NCI-H82 treated with DMSO at 0.1 percent for 48 hours (cell line): ENCODE measurements at regions not wholly inside any gene's neighbourhood (a gene's known extent, or its start where the extent isn't known, plus 50 kb on each side); places are given as distances from the start of the nearest gene placed in this dataset.
A peak's percentile ranks its signal among the peaks of the same experiment; 100 is the strongest.
"Not testable (repeated sequence)": the region's sequence is repeated elsewhere in the genome, so short reads cannot be mapped to it uniquely, and the experiment has no call there.

Experiments used
- DNase-seq: peaks from one replicate; lab custom pipeline; 2025; ENCODE audit not compliant: unreplicated experiment; lab: John Stamatoyannopoulos, UW

DNA sequence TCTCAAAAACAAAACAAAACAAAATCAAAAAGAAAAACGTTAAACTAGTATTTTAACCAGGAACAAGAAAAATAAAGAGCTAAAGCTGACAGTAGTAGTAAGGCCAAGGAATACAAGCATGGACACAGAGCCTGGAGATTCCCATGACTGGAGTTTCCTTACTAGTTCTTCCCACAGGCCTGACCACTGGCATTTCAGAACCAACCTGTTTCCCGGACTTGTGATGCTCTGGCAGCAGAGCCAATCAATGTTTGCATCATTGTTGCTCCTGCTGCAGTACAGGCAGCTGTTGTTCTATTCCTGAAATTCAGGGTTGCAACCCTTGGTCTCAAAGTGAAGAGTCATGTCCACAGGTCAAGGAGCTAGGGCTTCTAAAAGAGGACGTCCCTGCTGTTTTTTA lies 111.3 kb upstream of the WARS2 start:
- no peak for DNase-seq

DNA sequence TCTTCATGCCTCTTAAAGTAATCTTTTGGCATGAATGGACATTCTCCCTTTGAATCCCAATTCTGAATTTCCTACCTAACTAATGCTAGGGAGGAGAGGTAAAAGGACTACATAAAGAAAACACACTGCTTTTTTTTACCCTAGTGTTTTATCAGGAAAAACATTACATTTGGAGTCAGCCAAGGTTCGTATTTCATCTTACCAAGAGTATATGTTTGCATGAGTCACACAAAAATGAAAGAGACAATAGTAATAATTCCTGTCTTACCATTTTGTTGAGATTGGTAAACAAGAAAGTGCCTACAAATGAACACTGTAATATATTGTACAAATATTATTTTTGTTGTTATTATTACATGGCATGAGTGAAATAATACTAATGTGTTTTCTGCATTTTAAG lies 112.9 kb upstream of the WARS2 start:
- DNase-seq, result no peak

DNA sequence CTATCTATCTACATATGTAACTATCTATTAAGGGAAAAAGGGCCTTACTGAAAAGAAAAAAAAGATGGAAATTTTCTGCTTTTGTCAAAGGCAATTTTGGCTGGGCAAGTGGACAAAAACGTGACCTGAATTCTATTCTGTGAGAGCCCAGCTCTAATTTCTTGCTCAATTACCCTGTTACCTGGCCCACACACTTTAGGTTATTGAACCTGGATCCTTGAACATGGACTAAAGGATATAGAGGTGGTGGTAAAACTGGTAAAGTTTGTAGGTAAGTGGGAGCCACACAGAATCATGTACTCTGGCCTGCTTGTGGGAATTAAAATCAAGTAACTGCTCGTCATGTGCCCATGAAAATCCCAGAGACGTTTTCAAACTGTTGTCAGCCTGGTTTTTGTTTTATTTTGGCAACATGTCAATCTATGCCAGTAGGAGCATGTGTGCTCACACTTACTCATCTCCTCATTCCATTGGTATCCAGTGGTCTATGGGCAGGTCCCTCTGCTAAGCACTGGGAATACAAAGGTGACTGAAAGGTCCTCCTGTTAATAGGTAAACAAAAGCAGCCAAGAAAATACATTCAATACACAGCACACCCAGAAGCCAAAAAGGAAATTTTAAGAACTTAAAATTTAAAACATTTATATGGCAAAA lies 113.7 kb upstream of the WARS2 start:
- DNase-seq, result no peak

DNA sequence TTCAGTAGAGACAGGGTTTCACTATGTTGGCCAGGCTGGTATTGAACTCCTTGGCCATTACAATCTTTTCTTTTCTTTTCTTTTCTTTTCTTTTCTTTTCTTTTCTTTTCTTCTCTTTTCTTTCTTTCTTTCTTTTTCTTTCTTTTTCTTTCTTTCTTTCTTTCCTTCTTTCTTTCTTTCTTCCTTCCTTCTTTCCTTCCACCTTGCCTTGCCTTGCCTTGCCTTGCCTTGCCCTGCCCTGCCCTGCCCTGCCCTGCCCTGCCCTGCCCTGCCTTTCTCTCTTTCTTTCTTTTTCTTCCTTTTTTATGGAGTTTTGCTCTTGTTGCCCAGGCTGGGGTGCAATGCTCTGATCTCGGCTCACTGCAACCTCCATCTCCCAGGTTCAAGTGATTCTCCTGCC lies 112.5 kb upstream of the HAO2 start:
- DNase-seq, result not testable (repeated sequence)

DNA sequence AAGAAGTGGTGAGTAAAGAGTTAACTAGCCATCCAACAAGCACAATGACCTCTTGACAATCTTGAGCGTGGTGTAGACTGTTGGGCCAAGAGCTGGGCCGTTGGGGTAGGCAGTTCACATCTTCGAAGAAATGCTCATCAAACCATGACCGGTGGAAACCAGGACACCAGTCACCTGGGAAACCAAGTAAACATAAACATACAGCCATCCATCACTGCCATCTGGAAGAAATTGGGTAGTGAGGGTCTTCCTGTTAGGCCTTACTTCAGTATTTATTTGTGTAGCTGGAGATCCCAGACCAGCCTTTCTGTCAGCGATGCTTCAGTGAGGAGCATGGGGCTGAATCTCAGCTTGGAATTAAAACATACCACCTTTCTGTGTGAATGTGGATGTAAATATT lies 108.1 kb upstream of the HAO2 start:
- DNase-seq, result no peak

DNA sequence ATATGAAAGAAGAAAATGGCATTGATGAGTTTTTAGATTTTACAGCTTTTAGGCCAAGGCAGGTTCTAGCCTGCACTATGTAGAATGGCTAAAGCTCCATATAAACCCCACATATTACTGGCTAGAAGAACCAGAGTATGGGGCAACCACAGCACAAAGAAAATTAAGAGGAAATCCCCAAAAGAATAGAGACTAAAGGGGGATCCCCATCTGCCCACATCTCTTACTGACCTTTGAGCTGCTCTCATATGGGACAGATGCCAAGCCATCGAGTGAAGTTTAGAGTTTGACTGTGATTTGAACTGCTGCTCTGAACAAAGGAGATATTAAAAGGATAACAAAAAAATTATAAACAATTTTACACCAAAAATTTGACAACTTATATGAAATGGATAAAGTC lies 102.2 kb upstream of the HAO2 start:
- no peak for DNase-seq

DNA sequence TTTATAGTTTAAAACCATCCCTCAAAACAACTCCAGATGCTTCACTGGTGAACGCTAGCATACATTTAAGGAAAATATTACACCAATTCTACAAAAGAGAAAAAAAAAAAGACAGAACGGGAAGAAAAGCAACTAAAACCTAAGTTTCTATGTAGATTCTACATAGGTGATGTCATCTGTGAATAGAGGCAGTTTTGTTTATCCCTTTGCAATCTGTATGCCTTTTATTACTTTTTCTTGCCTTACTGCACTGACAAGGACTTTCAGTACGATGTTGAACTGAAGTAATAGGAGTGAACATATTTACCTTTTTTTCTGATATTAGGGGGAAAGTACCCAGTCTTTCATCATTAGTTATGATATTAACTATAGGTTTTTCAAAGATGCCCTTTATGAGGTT lies 101.7 kb upstream of the HAO2 start:
- DNase-seq, result no peak

DNA sequence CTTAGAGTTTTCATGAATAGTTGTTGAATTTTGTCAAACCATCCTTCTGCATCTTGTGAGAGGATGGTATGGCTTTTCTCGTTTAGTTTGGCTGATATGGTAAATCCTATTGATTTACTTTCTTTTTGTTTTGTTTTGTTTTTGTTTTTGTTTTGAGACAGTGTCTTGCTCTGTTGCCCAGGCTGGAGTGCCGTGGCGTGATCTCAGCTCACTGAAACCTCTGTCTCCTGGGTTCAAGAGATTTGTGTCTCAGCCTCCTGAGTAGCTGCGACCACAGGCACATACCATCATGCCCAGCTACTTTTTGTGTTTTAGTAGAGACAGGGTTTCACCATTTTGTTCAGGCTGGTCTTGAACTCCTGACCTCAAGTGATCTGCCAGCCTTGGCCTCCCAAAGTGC lies 101.3 kb upstream of the HAO2 start:
- not testable (repeated sequence) for DNase-seq

DNA sequence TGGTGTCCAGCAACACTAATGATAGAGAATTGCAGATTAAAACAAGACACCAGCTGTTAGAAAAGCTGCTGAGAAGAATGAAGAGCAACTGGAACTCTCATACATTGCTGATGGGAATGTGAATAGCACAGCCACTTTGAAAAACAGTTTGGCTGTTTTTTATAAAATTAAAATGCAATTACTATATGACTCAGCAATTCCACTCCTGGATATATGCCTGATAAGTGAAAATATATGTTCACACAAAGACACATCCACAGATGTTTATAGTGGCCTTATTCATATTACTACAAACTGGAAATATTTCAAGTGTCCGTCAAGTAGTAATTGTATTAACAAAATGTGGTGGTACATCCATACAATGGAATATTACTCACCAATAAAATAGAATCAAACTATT lies 99.7 kb upstream of the HAO2 start:
- DNase-seq, result no peak

DNA sequence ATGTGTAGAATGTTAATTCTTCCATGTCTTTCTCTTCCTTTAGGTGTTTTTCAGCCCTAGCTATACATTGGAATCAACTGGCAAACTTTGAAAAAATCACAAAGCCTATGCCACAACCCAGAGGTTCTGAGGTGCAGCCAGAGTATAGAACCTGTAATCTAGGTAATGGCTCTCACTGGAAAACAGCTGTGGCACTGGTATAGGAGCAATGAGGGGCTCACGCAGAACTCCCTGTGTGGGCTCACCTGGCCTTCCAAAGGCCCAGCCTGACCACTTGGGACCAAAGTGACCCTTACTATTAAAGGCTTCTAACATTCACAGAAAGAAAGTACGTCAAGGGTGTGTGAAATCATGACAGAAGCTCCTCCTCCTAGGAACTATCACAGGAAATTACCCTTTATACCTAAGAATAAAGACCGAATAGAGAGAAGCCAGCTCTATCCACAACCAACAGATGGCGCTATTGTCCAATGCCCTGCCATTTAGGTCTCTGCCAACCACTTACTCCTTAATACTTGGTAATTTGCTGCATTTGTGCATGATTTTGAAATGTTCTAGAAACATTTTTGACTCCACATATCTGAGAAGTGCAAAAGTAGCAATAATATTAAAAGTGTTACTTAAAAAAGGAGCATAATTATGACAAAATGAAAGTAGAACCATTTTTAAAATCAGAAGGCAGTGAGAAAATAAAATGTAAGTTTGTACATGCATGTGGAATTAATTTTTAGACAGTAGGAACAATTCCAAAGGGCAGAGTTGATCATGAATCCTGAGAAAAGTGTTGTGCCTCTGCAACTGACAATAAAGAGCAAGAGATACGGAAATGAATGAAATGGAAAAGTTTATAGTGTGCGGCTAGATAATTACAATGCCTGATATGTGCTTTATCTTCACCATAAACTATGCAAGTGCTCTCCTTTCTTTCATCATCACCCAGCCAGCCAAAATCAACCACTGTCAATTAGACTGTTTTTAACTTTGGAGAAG lies 93.1 kb upstream of the HAO2 start:
- peak; percentile 63 for DNase-seq

DNA sequence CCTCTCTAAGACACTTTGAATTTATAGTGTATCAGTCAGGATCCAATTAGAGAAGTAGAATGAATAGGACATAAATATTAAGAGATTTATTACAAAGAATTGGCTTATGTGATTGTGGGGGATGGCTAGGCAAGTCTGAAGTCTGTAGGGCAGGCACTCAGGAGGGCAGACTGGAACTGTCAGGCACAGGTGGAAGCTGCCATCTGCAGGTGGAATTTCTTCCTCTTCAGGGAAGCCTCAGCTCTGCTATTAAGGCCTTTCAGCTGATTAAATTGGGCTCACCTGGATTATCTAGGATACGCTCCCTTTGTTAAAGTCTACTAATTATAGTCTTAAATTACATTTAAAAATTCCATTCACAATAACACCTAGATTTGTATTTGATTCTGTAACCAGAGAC lies 92.0 kb upstream of the HAO2 start:
- DNase-seq, result peak; percentile 79

DNA sequence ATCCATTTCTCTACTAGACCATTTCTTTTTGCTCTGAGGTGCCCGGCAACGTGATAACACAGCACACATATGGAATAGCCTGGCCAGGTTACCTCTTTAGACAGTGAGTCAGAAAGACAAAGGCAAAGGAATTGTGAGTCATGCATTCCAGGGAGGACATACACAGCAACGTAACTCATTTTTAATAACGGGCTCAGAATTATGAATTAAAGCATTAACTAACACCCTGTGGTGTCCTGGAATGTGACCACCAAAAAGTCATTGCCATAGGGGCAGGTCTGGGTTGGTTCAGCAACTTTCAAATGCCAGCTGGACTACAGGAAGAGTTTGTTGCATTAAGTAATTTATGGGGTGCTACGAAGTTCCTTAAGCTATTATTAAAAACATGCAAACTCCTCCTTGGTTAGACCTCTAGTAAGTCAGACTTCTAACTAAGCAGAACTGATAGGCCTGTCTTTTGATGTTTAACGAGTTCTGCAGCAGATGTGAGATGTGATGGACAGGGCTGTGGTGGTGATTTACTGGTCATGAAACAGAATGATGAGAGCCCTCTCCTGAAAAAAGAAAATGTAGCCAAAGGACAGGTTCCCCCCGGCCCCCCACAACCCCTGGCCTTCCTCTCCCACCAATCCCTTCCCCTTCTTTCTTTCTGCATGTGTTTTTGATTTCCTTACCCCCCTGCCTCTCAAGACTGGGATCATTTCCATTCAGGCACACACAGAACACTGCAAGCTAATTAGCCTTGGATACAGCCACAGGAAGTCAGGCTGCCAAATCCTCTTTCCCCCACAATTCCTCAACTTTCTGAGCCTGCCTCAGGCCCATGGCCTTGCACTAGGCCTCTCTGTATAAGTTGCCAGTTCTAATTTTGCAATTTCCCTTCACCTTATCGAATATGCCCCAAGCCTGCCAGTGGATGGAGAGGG lies 88.9 kb upstream of the HAO2 start:
- DNase-seq, result no peak

DNA sequence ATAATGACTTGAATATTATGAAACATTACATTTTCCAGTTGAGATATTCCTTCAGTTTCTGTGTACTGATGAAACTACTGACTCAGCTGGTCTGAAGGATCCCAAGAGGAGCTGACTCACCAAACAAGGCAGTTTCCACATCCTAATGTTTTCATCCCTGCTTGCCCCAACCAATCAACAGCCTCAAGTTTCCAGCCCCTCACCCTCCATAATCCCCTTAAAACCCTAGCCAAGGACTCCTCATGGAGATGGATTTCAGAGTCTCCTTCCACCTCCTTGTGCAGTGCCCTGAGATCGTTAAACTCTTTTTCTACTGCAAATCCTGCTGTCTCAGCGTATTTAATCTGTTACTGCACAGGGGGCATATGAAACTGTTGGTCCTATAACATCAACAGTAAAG lies 83.1 kb upstream of the HAO2 start:
- DNase-seq, result peak; percentile 85

DNA sequence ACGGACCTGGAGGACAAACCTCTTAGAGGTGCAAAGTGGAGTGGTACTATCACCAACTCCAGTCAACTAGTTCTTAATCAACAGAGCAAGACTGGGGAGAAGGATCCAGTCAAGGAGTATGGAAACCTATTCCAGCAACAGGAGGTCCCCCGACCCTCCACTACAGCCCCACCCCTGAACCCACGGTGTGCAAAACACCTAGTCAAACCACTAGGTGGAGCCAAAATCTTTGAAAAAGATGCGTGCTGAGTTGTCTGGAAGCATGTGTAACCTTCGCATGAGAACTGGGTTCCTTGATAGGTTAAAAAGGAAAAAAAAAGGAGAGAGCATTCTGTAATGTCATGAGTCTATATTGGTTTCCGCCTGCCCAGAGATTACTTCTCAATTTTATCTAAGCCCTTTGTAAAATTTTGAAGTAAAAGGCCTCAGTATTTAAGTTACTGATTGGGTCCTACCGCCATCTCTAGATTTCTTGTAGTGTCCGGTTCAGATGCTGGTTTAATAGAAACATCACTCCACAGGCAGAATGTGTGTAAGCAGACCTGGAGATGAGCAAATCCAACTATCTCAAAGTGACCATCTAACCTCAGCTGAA lies 81.9 kb upstream of the HAO2 start:
- peak; percentile 72 for DNase-seq

DNA sequence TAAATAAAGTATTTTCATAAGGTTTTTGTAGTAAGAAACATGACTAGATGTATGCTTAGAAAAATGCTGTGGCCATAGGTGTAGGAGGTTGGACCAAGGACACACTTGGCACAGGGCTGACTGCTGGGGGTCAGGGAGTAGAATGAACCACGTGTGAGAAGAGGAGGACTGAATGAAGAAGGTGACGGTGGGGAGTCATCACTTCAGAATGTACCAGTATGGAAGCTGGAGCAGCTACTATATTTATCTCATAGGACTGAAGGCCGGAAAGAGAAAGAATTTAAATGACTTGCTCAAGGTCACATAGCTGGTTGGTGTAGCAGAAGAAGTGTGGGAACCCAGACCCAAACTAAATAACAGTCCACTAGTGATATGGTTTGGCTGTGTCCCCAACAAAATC lies 79.8 kb upstream of the HAO2 start:
- no peak for DNase-seq

DNA sequence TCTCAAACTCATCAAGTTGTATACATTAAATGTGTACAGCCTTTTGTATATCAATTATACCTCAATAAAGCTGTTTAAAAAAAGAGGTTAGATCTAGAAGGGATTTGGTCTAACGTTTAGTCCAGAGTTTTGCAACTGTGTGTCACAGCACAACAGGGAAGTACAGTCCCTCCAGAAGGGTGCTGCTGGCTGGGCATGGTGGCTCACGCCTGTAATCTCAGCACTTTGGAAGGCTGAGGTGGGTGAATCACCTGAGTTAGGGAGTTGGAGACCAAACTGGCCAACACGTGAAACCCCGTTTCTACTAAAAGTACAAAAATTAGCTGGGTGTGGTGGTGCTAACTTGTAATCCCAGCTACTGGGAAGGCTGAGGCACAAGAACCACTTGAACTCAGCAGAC lies 78.3 kb upstream of the HAO2 start:
- DNase-seq, result no peak

DNA sequence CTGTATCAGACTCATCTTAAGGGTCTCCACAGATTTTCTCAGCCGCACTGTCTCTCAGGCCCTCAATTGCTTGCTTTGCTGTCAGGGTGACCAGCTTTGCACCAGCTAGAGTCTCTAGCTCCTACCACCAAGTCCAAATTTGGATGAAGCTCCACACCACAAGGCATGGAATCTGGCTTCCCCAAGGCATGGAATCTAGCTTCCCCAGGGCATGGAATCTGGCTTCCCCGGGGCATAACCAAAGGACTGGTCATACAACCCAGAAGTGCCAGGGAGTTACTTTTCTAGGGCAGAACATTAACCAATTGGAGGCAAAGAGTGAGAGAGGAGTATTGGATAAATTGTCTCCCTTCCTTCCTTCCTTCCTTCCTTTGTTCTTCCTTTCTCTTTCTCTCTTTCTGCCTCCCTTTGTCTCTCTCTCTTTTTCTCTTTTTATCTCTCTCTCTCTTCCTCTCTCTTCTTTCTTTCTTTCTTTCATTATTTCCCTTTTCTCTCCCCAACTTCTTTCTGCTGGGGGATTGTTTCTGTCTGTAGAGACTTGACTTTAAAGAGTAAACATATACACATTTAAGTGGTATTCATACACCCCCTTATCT lies 76.9 kb upstream of the HAO2 start:
- DNase-seq, result no peak

DNA sequence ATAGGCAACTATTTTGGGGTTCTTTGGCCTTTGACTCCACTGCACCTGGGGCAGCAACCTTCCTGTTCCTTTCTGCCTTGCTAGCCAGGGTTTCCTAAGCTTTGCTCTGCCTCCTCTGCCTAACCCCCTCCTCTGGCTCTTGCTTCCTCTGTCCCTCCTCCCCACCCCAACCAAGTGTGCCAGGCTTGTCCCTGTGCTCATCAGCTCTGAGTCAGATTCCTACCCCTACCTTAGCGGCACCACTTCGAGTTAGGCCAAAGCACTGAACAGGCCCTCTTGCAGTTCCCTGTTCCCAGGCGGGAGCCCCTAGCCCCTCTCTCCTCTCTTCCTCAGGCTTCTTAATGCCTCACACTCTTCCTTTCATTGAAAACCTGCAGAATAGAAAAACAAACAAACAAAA lies 74.8 kb upstream of the HAO2 start:
- no peak for DNase-seq

DNA sequence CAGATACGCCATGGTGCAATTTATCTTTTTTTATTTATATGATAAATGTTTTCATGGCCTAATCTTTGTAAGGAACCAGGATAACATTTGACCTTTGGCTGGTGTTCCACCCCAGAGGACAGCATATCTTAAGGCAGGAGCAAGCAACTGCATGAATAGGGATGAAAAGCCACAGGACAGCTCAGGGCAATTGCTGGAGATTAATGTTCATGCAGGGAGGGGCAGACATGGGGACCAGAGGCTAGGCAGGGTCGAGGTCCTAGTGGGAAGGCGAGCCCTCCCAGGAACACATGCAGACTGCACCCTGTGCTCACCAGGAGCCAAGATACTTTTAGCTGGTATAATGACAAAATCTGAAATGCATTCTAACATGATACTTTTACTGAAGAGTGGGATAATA lies 74.4 kb upstream of the HAO2 start:
- DNase-seq, result peak; percentile 40

DNA sequence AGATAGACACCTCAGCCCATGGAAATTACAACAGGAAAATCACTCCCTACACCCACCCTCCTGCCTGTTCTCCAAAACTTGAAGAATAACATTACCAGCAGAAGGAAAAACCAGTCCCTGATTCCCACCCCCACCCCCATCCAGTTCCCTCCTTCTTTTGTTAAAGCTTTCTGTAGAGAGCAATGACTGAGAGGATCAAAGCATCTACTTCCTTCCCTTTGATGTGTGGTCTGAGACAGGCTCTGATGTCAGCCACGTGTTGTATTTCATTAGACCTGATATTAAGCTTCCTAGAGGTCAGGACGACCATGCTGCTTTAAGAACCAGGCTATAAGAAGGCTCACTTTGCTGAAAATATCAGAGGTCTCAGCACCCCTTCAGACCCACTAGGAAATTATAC lies 73.9 kb upstream of the HAO2 start:
- DNase-seq, result peak; percentile 21
